ENCODE measurements at regions not wholly inside any gene's neighbourhood (a gene's known extent, or its start where the extent isn't known, plus 50 kb on each side); places are given as distances from the start of the nearest gene placed in this dataset.
"Not testable (repeated sequence)": the region's sequence is repeated elsewhere in the genome, so short reads cannot be mapped to it uniquely, and the experiment has no call there.

DNA sequence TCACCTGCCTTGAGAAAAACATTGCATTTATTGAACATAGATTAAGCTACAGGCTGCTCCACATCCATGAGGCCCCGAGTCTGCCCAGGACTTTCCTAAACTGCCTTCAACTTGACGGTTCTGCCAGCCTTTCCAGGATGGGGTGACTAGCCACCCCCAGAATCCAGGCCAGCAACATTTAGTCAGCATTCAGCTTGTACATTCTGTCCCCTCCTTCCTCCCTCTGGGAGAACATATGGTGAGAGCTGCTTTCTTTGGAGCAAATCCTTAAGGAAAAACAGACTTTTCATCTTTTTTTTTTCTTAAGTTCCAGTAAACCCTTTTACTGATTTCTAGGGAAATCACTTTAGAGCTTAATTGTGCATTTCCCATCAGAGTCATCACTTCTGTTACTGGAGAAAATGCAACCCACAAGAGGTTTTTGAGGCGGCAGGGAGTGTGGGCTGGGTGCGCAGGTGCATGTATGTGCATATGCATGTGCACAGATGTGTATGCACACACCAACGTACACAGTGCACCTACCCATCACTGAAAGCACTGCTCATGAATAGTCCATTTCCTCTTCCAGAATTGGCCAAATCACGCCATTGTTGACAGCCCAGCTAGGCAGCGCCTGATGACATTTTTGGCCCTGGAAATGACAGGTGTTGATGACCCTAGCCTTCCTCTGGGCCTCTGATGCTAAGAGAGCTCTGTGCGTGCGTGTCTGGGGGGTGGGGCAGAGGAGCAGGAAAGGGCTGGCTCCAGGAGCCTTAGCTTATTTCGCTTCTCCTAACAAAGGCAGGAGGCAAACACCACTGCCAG, 145.6 kb downstream of the HSD17B3 start:
- no peak for DNase-seq (ENCODE audit: low read depth)

- no peak for DNase-seq (ENCODE audit: low read depth)
These were observed 147.9 kb downstream of the HSD17B3 start for GRCh38 chr9:96154081-96154480.

DNA sequence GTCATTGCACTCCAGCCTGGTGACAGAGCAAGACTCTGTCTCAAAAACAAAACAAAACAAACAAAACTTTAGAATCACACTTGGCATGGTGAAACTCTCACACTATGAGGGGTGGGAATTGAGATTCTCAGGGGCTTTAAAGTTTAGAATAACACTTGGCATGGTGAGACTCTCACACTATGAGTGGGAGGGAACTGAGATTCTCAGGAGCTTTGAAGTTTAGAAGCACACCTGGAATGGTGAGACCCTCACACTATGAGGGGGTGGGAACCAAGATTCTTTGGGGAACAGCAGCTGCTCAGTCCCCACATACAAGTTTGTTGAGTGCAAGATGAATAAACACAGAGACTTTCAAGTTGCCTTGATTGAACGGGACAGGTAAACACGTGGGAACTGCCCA, 149.4 kb downstream of the HSD17B3 start:
- no peak for DNase-seq (ENCODE audit: low read depth)

DNA sequence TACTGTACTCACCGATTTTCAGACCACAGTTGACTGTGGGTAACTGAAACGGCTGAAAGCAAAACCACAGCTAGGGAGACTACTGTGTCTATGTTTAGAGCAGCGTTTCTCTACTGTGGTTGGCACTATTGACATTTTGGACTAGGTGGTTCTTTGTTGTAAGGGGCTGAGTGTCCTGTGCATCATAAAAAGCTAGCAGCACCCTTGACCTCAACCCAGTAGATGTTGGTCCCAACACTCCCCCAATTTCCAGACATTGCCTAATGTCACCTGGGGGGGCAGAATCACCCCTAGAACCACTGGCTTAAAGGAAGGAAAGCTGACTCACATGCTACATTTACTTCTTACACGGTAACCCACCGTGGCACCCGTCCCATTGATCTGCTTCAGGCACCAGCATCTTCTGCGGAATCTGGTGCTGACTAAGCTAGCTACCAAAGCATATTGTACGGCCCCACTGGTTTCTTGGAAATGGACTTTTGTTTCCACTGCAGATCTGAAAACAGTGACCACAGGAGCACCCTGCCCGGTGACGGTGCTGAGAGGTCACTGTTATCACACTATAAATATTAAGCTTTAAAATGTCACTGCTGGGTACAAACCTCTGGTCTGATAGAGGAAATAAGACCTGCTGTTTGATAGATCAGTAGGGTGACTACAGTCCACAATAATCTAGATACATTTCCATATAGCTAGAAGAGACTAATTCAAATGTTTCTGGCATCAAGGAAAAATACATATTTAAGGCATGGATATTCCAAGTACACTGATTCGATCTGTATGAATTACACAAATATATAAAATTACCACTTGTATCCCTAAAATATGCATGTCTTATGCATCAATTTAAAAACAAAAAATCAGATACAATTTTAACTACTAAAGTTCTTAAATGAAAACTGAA, 151.4 kb downstream of the HSD17B3 start:
- DNase-seq (ENCODE audit: low read depth), result peak; percentile 27

DNA sequence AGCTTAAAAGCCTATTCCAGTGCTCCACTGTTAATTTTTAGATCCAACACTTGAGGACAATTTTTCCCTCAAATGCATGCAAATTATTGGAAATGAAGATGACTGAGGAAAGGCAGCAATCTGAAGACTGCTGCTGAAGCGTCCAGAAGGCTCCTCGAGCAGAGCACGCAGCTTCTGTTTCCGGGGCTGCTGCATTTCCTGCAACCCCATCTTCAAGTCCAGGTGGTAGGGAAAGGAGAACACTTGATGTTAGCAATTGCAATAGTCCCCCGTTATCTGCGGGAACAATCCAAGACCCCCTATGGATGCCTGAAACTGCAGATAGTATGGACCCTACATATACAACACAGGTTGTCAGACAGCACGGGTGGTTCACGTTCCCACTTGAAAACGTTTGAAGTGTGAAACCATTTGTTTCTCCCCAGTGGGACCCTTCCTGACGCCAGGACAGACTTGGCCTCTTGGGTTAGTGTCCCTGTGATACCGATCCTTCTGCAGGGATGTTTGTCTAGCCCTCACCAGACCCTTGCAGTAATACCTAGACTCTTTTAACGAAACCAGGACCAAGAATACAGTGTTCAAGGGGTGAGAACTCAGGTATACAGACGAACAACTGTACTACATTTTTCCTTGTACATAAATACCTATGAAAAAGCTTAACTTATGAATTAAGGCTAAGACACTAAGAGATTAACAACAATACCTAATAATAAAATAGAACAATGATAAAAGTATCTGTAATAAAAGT, 152.3 kb downstream of the HSD17B3 start:
- no peak for DNase-seq (ENCODE audit: low read depth)

DNA sequence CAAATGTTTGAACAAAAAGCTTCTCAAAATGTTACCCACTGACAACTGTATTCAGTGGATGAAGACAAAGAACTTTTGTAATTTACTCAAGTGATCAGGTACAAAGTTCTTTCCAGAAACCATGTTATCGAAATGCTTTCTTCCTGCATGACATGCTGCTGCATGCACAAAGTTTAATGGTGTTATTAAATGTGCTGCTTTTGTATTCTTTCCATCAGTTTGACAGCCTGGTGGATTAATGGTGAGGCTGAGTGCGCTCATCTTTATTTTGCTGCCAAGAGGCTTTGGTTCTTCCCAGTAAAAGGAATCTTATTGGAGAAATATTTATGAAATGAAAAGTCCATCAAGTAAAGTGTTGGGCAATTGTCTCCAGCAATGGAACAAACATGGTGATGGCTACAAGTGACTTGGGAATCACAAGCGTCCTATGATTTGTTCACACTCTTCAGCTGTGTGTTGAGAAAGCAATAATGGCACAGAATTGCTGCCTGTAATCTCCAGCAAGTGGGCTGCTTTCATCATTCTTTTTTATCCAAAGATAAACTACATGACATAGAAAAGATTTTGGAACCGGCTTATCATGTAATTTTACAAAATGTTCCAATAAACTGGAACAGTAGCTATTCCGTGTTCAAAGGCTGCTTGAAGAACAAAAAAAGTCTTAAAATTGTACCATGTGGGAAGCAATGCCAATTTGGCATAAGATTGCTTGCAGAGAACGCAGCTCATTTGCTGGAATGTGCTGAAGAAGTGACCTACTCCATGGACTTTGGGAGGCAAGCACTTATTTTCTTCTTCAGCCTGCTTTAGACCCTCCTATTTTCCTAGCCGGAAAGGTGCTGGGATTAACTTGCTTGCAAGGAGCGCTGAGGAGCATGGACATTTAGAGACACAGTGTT, 153.1 kb downstream of the HSD17B3 start:
- DNase-seq (ENCODE audit: low read depth), result no peak

GRCh38 chr9:96147029-96147428, 154.9 kb downstream of the HSD17B3 start:
- DNase-seq (ENCODE audit: low read depth), result not testable (repeated sequence)

DNA sequence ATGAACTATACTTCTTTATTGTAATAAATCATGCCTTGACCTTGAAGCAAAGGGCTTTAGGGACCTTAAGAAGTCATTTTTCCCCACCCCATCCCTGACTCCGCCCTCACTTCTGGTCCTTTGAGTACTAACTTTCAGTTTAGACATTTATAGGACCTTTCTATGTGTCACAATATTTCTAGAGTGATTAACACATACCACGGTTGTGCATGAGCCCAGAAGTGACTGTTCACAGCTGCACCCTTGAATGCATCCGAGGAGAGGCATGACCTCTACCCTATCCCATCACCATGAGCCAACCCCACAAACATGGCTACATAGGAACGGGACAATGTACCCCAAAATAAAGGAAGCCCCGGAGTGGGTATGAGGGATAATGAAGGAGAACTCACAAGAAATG, 160.3 kb downstream of the HSD17B3 start:
- no peak for DNase-seq (ENCODE audit: low read depth)

DNA sequence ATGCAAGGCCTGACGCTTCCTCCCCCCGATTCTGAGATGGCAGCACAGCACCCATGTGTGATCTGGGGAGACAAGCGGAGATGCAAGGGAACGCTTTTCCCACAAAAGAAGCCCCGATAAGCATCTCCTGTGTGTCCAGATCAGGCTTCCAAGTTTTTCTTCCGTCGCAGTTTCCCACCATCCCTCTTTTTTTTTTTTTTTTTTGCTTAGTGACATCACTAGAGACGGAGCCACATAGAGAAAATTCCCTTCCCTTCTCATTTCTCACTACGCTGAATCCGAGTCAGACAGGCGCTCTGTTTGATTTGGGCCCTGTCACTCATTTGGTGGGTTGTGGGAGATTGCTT, 160.9 kb downstream of the HSD17B3 start:
- DNase-seq (ENCODE audit: low read depth), result no peak

GRCh38 chr9:96140296-96141127, 161.5 kb downstream of the HSD17B3 start:
- no peak for DNase-seq (ENCODE audit: low read depth)

- peak; percentile 79 for DNase-seq (ENCODE audit: low read depth)
These were observed 162.2 kb downstream of the HSD17B3 start for GRCh38 chr9:96139592-96140295.

DNA sequence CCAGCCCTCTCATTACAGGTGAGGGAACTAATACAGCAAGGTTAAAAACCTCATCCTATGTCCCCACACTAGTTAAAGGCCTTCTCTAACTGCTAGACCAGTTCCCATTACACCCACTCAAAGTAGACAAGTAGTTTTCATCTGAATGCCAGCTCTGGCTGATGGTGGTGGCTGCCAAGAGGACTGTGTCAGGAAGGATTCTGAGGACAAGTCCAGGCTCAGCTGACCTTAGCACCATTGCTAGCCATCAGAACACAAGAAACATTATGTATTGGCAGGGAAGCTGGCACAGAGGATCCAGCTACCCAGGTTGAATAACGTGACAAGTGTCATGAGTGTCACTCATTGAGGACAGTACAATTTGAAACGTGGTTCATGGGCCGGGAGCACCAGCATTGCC, 163.4 kb downstream of the HSD17B3 start:
- no peak for DNase-seq (ENCODE audit: low read depth)

DNA sequence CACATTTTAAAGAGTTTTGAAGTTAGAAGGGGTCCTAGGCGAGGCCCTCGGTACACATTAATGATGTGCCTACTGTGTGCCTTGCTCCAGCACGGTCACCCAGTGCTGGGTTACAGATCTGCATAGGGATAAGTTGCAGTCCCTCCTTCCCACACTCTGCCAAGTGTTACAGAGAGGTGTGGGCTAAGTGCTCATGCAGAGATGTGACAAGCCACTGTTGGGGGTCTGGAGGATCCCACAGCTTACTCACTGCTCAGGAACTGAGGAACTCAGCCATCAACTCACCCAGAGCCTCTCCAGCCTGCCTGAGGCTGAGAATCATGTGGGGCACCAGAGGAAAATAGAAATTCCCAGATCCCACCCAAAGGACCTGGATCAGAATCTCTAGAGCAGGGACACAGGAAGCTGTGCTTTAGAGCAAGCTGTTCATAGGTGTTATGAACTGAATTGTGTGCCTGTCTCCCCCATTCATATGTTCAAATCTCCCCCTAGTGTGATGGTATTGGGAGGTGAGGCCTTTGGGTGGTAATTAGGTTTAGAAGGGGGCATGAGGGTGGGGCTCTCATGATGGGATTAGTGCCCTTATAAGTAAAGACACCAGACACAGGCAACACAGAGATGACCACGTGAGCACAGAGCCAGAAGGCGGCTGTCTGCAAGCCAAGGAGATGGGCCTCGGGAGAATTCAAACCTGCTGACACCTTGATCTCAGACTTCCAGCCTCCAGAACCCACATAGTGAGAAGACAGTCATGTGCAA, 164.1 kb downstream of the HSD17B3 start:
- peak; percentile 78 for DNase-seq (ENCODE audit: low read depth)

- DNase-seq (ENCODE audit: low read depth), result peak; percentile 79
These were observed 164.8 kb downstream of the HSD17B3 start for GRCh38 chr9:96136992-96137670.

DNA sequence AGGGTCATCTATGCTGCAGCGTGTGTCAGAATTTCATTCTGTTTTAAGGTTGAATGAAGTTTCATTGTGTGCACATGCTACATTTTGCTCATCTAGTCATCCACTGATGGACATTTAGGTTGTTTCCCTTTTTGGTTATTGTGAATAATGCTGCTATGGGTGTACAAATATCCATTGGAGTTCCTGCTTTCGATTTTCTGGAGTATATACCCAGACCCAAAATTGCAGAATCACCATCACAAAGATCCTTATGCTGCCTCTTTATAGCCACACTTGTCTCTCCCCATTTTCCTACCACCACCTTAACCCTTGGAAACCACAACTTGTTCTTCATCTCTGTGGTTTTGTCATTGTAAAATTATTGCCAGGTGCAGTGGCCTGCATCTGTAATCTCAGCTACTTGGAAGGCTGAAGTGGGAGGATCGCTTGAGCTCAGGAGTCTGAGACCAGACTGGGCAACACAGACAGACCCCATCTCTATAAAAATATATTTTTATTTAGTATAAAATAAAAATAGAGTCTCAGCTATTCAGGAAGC, 166.2 kb downstream of the HSD17B3 start:
- no peak for DNase-seq (ENCODE audit: low read depth)

DNA sequence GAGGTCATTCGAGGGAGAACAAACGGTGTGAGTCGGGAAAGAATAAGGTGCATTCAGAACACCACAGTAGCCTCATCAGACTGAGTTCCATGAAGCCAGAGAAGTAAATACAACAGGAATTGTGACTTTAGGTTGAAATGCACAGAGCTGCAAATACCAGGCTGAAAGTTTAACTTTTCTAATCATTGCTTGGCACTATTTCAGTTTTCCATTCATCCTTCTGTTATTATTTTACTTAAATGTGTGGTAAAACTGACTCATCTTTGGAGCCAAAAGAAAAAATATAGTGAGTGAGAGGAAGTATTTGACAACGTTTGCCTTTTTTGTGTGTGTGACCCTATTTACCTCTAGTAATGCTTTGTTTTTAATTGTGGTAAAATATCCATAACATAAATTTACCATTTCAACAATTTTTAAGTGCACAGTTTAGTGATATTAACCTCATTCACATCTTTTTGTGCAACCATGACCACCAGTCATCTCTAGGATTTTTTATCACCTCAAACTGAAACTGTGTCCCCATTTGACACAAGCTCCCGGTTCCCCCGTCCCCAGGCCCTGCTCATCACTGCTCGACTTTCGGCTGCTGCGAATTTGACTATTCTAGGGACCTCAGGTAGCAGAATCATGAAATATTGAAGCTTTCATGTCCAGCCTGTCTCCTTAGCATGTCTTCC, 166.8 kb downstream of the HSD17B3 start:
- DNase-seq (ENCODE audit: low read depth), result no peak

DNA sequence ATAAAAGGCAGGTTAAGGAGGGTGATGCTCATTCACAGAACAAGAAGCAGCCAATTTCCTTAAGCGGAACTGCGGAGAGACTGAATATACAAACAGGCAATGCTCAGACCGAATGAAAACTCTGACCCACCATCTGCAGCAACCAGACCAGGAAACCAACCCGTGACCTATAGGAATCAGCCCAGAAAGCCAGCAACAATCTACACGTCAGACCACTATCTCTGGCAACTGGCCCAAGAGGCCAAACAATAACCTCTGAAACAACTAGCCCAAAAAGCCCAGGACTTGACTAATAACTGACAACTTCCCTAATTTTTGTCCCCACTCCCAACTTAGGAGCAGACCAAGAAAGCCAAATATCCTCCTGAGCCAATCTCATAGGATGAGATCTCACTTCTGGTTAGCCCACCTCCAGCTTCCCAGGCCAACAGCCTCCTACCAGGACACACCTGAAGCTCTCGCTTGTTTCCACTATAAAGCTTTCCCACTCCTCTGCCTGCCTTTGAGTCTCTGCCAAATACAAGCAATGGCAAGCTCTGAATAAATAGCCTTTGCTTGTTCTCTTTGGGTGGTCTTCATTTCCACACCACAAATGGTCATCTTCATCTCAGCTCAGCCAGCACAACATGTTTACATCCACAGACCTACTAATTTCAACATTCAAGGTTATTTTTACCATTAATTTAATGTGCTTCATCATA, 168.5 kb downstream of the HSD17B3 start:
- no peak for DNase-seq (ENCODE audit: low read depth)

All from Daoy (cell line).